Colonic mucosa (tissue), 4 donors: ENCODE measurements at regions not wholly inside any gene's neighbourhood (a gene's known extent, or its start where the extent isn't known, plus 50 kb on each side); places are given as distances from the start of the nearest gene placed in this dataset.
"Not testable (repeated sequence)": the region's sequence is repeated elsewhere in the genome, so short reads cannot be mapped to it uniquely, and the experiment has no call there.

Experiments used
- DNase-seq: peaks from one replicate; pipeline ENCODE4 v3.0.0-alpha.2; 2020
- H3K27ac ChIP-seq: fragments of 200-600 bp; one replicate; pipeline ENCODE4 v1.8.0; 2021
- H3K27me3 ChIP-seq: fragments of 200-600 bp; one replicate; pipeline ENCODE4 v1.8.0; 2021
- H3K36me3 ChIP-seq: fragments of 200-600 bp; one replicate; pipeline ENCODE4 v1.8.0; 2021
- H3K4me1 ChIP-seq: fragments of 200-600 bp; one replicate; pipeline ENCODE4 v1.8.0; 2021; ENCODE audit warnings: mild to moderate bottlenecking
- H3K4me3 ChIP-seq: fragments of 200-600 bp; one replicate; pipeline ENCODE4 v1.8.0; 2021
- H3K9ac ChIP-seq, 2 donors: one replicate each; pipeline ENCODE4 v1.7.0; 2013; ENCODE audit warnings: control low read depth in 2 of 2, low read depth in 2 of 2, low read length in 2 of 2
- H3K9me3 ChIP-seq: fragments of 200-600 bp; one replicate; pipeline ENCODE4 v1.8.0; 2021
- intact Hi-C: fragments of 100-400 bp; cut with DNase I; formaldehyde crosslinking; loops from one replicate; pipeline ENCODE4 v1.14.1; 2022
- TF ChIP-seq, protein P1 (sequence below): fragments of 200-600 bp; IDR thresholded peaks from one replicate; pipeline ENCODE4 v1.8.0; 2022; ENCODE audit warnings: antibody characterized with exemption, mild to moderate bottlenecking
- donor health status: healthy.
- donor health status: DM: no; HTN: no; CAD: no.
- donor health status: DM: no; HTN: no; CAD: no.

GRCh38 chr10:33695536-33695935 lies 361.1 kb upstream of the NRP1 start:
- TF ChIP-seq, protein P1, sequence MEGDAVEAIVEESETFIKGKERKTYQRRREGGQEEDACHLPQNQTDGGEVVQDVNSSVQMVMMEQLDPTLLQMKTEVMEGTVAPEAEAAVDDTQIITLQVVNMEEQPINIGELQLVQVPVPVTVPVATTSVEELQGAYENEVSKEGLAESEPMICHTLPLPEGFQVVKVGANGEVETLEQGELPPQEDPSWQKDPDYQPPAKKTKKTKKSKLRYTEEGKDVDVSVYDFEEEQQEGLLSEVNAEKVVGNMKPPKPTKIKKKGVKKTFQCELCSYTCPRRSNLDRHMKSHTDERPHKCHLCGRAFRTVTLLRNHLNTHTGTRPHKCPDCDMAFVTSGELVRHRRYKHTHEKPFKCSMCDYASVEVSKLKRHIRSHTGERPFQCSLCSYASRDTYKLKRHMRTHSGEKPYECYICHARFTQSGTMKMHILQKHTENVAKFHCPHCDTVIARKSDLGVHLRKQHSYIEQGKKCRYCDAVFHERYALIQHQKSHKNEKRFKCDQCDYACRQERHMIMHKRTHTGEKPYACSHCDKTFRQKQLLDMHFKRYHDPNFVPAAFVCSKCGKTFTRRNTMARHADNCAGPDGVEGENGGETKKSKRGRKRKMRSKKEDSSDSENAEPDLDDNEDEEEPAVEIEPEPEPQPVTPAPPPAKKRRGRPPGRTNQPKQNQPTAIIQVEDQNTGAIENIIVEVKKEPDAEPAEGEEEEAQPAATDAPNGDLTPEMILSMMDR: no peak
- Histone ChIP-seq H3K27me3 (no peaks in the 10 kb centered on the region), H3K9ac (no peak overlapping the region), H3K36me3 (no peaks in the 10 kb centered on the region), H3K9me3 (no peaks in the 10 kb centered on the region), H3K4me1 (no peaks in the 10 kb centered on the region), H3K4me3 (no peak overlapping the region), H3K27ac (no peak overlapping the region)
- DNase-seq: no peak
- intact Hi-C loops: no loop called here

DNA sequence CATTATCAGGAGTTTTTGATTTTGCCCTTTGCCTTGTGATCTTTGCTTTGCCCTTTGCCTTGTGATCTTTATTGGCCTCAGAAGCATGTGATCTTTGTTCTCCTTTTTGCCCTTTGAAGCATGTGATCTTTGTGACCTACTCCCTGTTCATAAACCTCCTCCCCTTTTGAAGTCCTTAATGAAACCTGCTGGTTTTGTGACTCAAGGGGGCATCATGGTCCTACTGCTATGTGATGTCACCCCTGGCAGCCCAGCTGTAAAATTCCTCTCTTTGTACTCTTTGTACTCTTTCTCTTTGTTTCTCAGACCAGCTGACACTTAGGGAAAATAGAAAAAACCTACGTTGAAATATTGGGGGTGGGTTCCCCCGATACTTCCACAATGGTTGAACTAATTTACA lies 356.1 kb upstream of the NRP1 start:
- H3K27me3 ChIP-seq, H3K9ac ChIP-seq, H3K27ac ChIP-seq, H3K9me3 ChIP-seq, intact Hi-C loops, H3K4me1 ChIP-seq, H3K4me3 ChIP-seq, H3K36me3 ChIP-seq, DNase-seq: not testable (repeated sequence)

GRCh38 chr10:33688506-33688905 lies 354.0 kb upstream of the NRP1 start:
- no peak overlapping the region for H3K9ac ChIP-seq
- no peaks in the 10 kb centered on the region for H3K9me3 ChIP-seq
- H3K27ac ChIP-seq: no peak overlapping the region
- no peaks in the 10 kb centered on the region for H3K36me3 ChIP-seq
- TF ChIP-seq, protein P1: no peak
- intact Hi-C loops: no loop called here
- H3K4me3 ChIP-seq: no peak overlapping the region
- no peak for DNase-seq
- no peaks in the 10 kb centered on the region for H3K4me1 ChIP-seq
- H3K27me3 ChIP-seq: no peaks in the 10 kb centered on the region

GRCh38 chr10:33684211-33684611 lies 349.7 kb upstream of the NRP1 start:
- no peaks in the 10 kb centered on the region for H3K27me3 ChIP-seq

GRCh38 chr10:33681595-33681994 lies 347.1 kb upstream of the NRP1 start:
- no peak overlapping the region for H3K9ac ChIP-seq
- intact Hi-C loops: no loop called here
- TF ChIP-seq, protein P1: no peak
- no peak overlapping the region for H3K27ac ChIP-seq
- no peaks in the 10 kb centered on the region for H3K4me1 ChIP-seq
- no peaks in the 10 kb centered on the region for H3K36me3 ChIP-seq
- no peak for DNase-seq
- H3K27me3 ChIP-seq: no peaks in the 10 kb centered on the region
- no peak overlapping the region for H3K4me3 ChIP-seq
- no peaks in the 10 kb centered on the region for H3K9me3 ChIP-seq

More at GRCh38 chr10:33684211-33684611, 349.7 kb upstream of the NRP1 start:
- intact Hi-C loops: no loop called here
- no peak overlapping the region for H3K4me3 ChIP-seq
- TF ChIP-seq, protein P1: no peak
- H3K9ac ChIP-seq: no peak overlapping the region
- H3K36me3 ChIP-seq: no peaks in the 10 kb centered on the region
- no peaks in the 10 kb centered on the region for H3K4me1 ChIP-seq
- DNase-seq: no peak
- H3K9me3 ChIP-seq: no peaks in the 10 kb centered on the region
- H3K27ac ChIP-seq: no peak overlapping the region

GRCh38 chr10:33680036-33680435 lies 345.6 kb upstream of the NRP1 start:
- DNase-seq: no peak

More at GRCh38 chr10:33680036-33680435, 345.6 kb upstream of the NRP1 start:
- TF ChIP-seq, protein P1: no peak
- Histone ChIP-seq H3K4me1 (no peaks in the 10 kb centered on the region), H3K27me3 (no peaks in the 10 kb centered on the region), H3K9ac (no peak overlapping the region), H3K27ac (no peak overlapping the region), H3K9me3 (no peaks in the 10 kb centered on the region), H3K36me3 (no peaks in the 10 kb centered on the region), H3K4me3 (no peak overlapping the region)
- intact Hi-C loops: no loop called here
